Panc1 (cell line): ENCODE measurements at regions not wholly inside any gene's neighbourhood (a gene's known extent, or its start where the extent isn't known, plus 50 kb on each side); places are given as distances from the start of the nearest gene placed in this dataset.

Experiments
- ATAC-seq: fragments of 200-7000 bp; cut with Tn5 transposase; 2 replicates; pipeline ENCODE4 v1.9.1; 2020; ENCODE audit warnings: mild to moderate bottlenecking, moderate library complexity
- BruUV-seq: library from RNA; stranded (reverse); fragments of 400-500 nt; replicated peaks from 2 replicates; lab custom pipeline; 2021; lab: Mats Ljungman, UMichigan
- CTCF ChIA-PET: fragments of 300-600 bp; sonication (Branson Sonifier 250); formaldehyde crosslinking; loops from one replicate; lab custom pipeline; 2022; ENCODE audit warnings: antibody characterized with exemption; lab: Charles Lee
- POLR2A ChIA-PET: fragments of 300-600 bp; sonication (Branson Sonifier 250); formaldehyde crosslinking; loops from one replicate; lab custom pipeline; 2022; ENCODE audit warnings: antibody characterized with exemption; lab: Charles Lee
- DNase-seq: peaks from one replicate; pipeline ENCODE4 v3.0.0-alpha.2; 2010; ENCODE audit warnings: low read depth, low spot score
- H3K27ac ChIP-seq: 2 replicates; pipeline ENCODE4 v1.5.1; 2011; ENCODE audit warnings: mild to moderate bottlenecking, low read length, inconsistent platforms
- H3K27me3 ChIP-seq: fragments of 200-500 bp; sonication (Bioruptor generic); 2 replicates; pipeline ENCODE4 v1.6.0; 2014; ENCODE audit warnings: low read length, inconsistent platforms; ENCODE audit not compliant: control insufficient read depth, insufficient read depth
- H3K36me3 ChIP-seq: fragments of 200-500 bp; sonication (Bioruptor generic); 2 replicates; pipeline ENCODE4 v1.5.1; 2014; ENCODE audit warnings: inconsistent platforms, mild to moderate bottlenecking, low read length, moderate library complexity; ENCODE audit not compliant: control insufficient read depth, insufficient read depth
- H3K4me1 ChIP-seq: 2 replicates; pipeline ENCODE4 v1.5.1; 2011; ENCODE audit warnings: inconsistent platforms, mild to moderate bottlenecking, low read length, moderate library complexity; ENCODE audit not compliant: control insufficient read depth, insufficient read depth
- H3K4me3 ChIP-seq, 2 experiments: 2 replicates each; pipeline ENCODE4 v1.5.1; 2011 to 2012; ENCODE audit warnings: low read depth in 2 of 2, low read length in 2 of 2, mild to moderate bottlenecking in 2 of 2, inconsistent platforms in 1 of 2, moderate library complexity in 1 of 2
- H3K9me3 ChIP-seq: fragments of 200-500 bp; sonication (Bioruptor generic); 2 replicates; pipeline ENCODE4 v1.5.1; 2014; ENCODE audit warnings: low read depth, mild to moderate bottlenecking, inconsistent platforms, low read length, moderate library complexity; ENCODE audit not compliant: control insufficient read depth, insufficient read depth
- CTCF ChIP-seq: fragments of 450-650 bp; IDR thresholded peaks from 2 replicates; pipeline ENCODE4 v1.5.1; 2017; ENCODE audit warnings: mild to moderate bottlenecking
- POLR2AphosphoS5 ChIP-seq: IDR thresholded peaks from 2 replicates; pipeline ENCODE4 v1.6.1; 2012; ENCODE audit warnings: mild to moderate bottlenecking, low read depth, low read length, moderate library complexity
- REST ChIP-seq, 2 experiments: IDR thresholded peaks; 2 replicates each; pipeline ENCODE4 v1.6.1; 2011 to 2012; ENCODE audit warnings: low read depth in 2 of 2, control low read depth in 1 of 2, low read length in 1 of 2, mild to moderate bottlenecking in 1 of 2, moderate library complexity in 1 of 2; ENCODE audit not compliant: insufficient read depth in 1 of 2
- SIN3A ChIP-seq: IDR thresholded peaks from 2 replicates; pipeline ENCODE4 v1.6.1; 2012; ENCODE audit warnings: low read depth, mild to moderate bottlenecking, low read length, moderate library complexity, borderline replicate concordance; ENCODE audit not compliant: insufficient read depth
- TCF7L2 ChIP-seq: IDR thresholded peaks from 2 replicates; pipeline ENCODE4 v1.6.1; 2011; ENCODE audit warnings: mild to moderate bottlenecking, low read depth, low read length, inconsistent platforms
- in situ Hi-C: cut with HindIII; loops from 2 replicates; pipeline ENCODE4 v1.10.0; 2016; ENCODE audit warnings: low sequenced_read_pairs, low pct_unique_long_range_greater_than_20kb
- intact Hi-C: fragments of 100-400 bp; cut with micrococcal nuclease; formaldehyde crosslinking; loops from one replicate; pipeline ENCODE4 v1.10.0; 2022; ENCODE audit not compliant: unreplicated experiment

GRCh38 chr3:106533788-106534160 is 665.0 kb upstream of the CBLB start:
- Histone ChIP-seq H3K27me3 (no peaks in the 10 kb centered on the region), H3K4me1 (no peaks in the 10 kb centered on the region), H3K4me3 (no peak overlapping the region), H3K27ac (no peak overlapping the region), H3K9me3 (no peaks in the 10 kb centered on the region), H3K36me3 (no peaks in the 10 kb centered on the region)
- ChIA-PET POLR2A (no interaction called here), CTCF (no interaction called here)
- in situ Hi-C loops = no loop called here
- DNase-seq = no peak
- intact Hi-C loops = no loop called here
- TF ChIP-seq REST (IDR thresholded peaks at IDR 0.05; ENCODE audit: insufficient read depth in 1 of 2, low read depth in 2 of 2, low read length in 1 of 2) = no peak
- TF ChIP-seq POLR2AphosphoS5 = no peak
- no peak for TF ChIP-seq TCF7L2
- no peak for TF ChIP-seq CTCF
- TF ChIP-seq SIN3A = no peak
- no peak for ATAC-seq
- no TSS peak for BruUV-seq

- CTCF ChIA-PET = no interaction called here
- H3K27me3 ChIP-seq = no peaks in the 10 kb centered on the region
- ATAC-seq = no peak
- TF ChIP-seq CTCF (no peak), TCF7L2 (no peak), SIN3A (no peak), REST (IDR thresholded peaks at IDR 0.05; ENCODE audit: insufficient read depth in 1 of 2, low read depth in 2 of 2, low read length in 1 of 2) (no peak), POLR2AphosphoS5 (no peak)
- POLR2A ChIA-PET = no interaction called here
- no peaks in the 10 kb centered on the region for H3K36me3 ChIP-seq
- no peak for DNase-seq
- H3K4me1 ChIP-seq = no peaks in the 10 kb centered on the region
- no peaks in the 10 kb centered on the region for H3K9me3 ChIP-seq
- in situ Hi-C loops = no loop called here
- intact Hi-C loops = no loop called here
- no TSS peak for BruUV-seq
- no peak overlapping the region for H3K27ac ChIP-seq
- no peak overlapping the region for H3K4me3 ChIP-seq
Observed at GRCh38 chr3:106534206-106534605, 665.4 kb upstream of the CBLB start.
